Subcutaneous abdominal adipose tissue (tissue), 5 donors: ENCODE measurements at regions not wholly inside any gene's neighbourhood (a gene's known extent, or its start where the extent isn't known, plus 50 kb on each side); places are given as distances from the start of the nearest gene placed in this dataset.

Source experiments
- H3K27ac ChIP-seq: one replicate; pipeline ENCODE4 v1.7.0; 2013; ENCODE audit warnings: low read depth, mild to moderate bottlenecking, inconsistent platforms, low read length, moderate library complexity
- H3K27me3 ChIP-seq, 5 donors: one replicate each; pipeline ENCODE4 v1.7.0; 2013; ENCODE audit warnings: low read length in 5 of 5, inconsistent platforms in 1 of 5; ENCODE audit not compliant: control insufficient read depth in 5 of 5, insufficient read depth in 4 of 5
- H3K36me3 ChIP-seq, 5 donors: one replicate each; pipeline ENCODE4 v1.7.0; 2013; ENCODE audit warnings: low read length in 5 of 5; ENCODE audit not compliant: control insufficient read depth in 5 of 5, insufficient read depth in 5 of 5
- H3K4me1 ChIP-seq, 5 donors: one replicate each; pipeline ENCODE4 v1.7.0; 2013; ENCODE audit warnings: low read length in 5 of 5, mild to moderate bottlenecking in 3 of 5, moderate library complexity in 1 of 5; ENCODE audit not compliant: control insufficient read depth in 5 of 5, insufficient read depth in 5 of 5
- H3K4me3 ChIP-seq, 5 donors: one replicate each; pipeline ENCODE4 v1.7.0; 2013; ENCODE audit warnings: low read length in 5 of 5, low read depth in 1 of 5
- H3K9ac ChIP-seq, 5 donors: one replicate each; pipeline ENCODE4 v1.7.0; 2013; ENCODE audit warnings: low read length in 5 of 5, mild to moderate bottlenecking in 4 of 5, moderate library complexity in 3 of 5
- H3K9me3 ChIP-seq, 5 donors: one replicate each; pipeline ENCODE4 v1.7.0; 2013; ENCODE audit warnings: low read length in 5 of 5; ENCODE audit not compliant: control insufficient read depth in 5 of 5
- donor health status: healthy.
- donor health status: healthy.
- donor health status: healthy.
- donor health status: healthy.
- donor health status: healthy.

DNA sequence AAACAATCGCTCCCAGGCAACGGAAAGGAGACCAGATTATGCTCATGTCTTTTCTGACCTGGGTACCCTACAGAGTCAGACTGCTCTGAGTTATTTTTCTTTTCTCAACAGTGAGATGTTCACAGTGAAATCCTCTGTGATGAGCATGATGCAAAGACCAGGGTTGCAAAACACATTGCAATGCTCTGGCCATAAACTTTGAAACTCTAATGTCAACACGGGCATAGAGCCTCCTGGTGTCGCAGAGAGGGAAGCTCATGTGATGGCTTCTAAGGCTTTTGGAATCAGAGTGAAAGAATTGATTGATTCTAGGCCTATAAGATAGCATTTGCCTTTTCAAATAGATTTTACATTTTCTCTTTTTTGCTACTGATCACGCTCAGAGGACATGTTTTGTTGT, 193.4 kb downstream of the RASSF9 start:
- no peak overlapping the region for H3K27ac ChIP-seq
- H3K27me3 ChIP-seq: no peaks in the 10 kb centered on the region
- H3K4me1 ChIP-seq: no peaks in the 10 kb centered on the region
- no peak overlapping the region for H3K9ac ChIP-seq
- no peaks in the 10 kb centered on the region for H3K36me3 ChIP-seq
- H3K4me3 ChIP-seq: no peak overlapping the region
- H3K9me3 ChIP-seq: no peaks in the 10 kb centered on the region

DNA sequence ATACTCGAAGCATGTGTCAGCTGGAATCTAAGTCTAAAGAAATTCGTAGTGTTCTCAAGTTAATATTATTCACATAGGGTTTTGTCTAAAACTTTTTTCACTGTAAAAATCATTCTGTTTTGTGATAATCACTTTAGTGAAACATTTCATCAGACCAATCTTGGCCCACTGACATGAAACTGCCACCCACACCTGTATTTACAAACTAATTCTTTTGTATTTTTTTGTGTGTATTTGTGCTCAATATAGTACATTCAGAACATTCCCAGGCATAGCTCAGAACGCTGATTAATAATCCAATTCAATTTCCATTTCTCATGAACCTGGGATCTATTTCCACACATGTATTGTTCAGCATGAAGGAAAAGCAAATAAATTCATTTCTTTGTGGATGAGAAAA, 191.7 kb downstream of the RASSF9 start:
- Histone ChIP-seq H3K4me1 (no peaks in the 10 kb centered on the region), H3K4me3 (no peak overlapping the region), H3K27ac (no peak overlapping the region), H3K27me3 (no peaks in the 10 kb centered on the region), H3K9ac (no peak overlapping the region), H3K9me3 (no peaks in the 10 kb centered on the region), H3K36me3 (no peaks in the 10 kb centered on the region)

DNA sequence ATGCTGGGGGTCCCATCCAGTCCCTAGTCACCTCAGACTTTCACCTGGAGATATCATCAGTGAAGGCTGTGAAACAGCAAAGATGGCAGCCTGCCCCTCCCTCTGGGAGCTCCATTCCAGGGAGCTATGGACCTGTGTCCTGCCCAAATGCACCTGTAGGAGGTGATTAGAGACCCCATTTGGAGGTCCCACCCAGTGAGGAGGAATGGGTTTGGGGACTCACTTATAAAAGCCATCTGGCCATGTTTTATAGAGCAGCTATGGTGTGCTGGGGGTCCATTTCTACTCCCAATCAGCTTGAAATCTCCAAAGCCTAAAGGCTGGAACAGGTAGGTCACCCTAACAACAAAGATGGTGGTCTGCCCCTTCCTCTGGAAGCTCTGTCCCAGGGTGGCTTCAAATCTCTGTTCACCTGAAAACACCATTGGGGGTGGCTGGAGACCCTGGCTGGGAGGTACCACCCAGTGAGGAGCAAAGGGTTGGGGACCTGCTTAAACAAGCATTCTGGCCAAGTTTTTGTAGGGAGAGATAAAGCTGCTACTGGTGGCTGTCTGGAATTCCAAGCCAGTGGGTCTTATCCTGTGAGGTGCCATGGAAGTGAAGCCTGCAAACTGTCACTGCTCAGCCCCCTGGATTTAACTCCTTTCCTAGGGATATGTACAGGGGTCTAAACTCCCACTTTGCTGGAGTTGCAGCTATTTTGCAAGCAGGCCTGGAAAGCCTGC, 182.3 kb downstream of the RASSF9 start:
- Histone ChIP-seq H3K9me3 (peaks cover 0 to 7% (median 3%) of the 10 kb centered on the region in 5 donors), H3K4me3 (no peak overlapping the region), H3K27ac (no peak overlapping the region), H3K4me1 (no peaks in the 10 kb centered on the region), H3K36me3 (no peaks in the 10 kb centered on the region), H3K9ac (no peak overlapping the region), H3K27me3 (no peaks in the 10 kb centered on the region)

DNA sequence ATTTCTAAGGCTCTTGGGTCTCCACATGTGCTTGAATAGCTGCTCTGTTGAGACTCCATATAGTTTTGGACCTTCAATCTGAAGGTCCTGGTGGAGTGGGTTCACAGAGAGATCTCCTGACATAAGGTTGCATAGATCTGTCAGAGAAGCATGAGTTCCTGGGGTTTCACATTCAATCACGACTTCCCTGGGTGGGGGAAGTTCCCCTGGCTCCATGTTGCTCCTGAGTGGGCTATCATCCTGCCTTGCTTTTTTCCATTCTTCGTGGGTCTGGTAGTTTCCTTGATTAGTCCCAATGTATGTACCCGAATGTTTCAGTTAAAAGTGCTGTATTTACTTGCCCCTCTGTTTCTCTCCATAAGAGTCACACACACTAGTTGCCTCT, 181.8 kb downstream of the RASSF9 start:
- no peak overlapping the region for H3K4me3 ChIP-seq
- peaks cover 0 to 7% (median 3%) of the 10 kb centered on the region in 5 donors for H3K9me3 ChIP-seq
- H3K4me1 ChIP-seq: no peaks in the 10 kb centered on the region
- H3K36me3 ChIP-seq: no peaks in the 10 kb centered on the region
- no peak overlapping the region for H3K9ac ChIP-seq
- H3K27me3 ChIP-seq: no peaks in the 10 kb centered on the region
- H3K27ac ChIP-seq: no peak overlapping the region

DNA sequence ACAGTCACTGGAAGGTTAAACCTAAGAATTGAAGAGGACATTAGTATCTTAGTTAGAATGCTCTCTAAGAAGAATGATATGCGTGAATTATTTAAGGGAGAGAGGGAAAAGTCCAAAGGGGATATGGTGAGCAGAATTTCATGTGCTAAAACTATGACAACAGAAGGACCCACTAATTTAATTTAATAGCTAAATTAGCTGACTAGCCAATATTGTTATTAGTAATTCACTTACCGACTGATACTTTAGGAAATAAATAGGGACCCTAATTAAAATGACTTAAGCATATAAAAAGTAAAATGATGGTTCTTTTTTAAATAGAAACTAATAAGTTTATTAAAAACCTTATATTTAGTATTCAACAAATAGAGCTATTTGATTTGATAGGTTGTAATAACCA, 179.6 kb downstream of the RASSF9 start:
- no peak overlapping the region for H3K4me3 ChIP-seq
- H3K36me3 ChIP-seq: no peaks in the 10 kb centered on the region
- no peaks in the 10 kb centered on the region for H3K27me3 ChIP-seq
- H3K27ac ChIP-seq: no peak overlapping the region
- no peak overlapping the region for H3K9ac ChIP-seq
- peaks cover 0 to 7% (median under 1%) of the 10 kb centered on the region in 5 donors for H3K9me3 ChIP-seq
- no peaks in the 10 kb centered on the region for H3K4me1 ChIP-seq

DNA sequence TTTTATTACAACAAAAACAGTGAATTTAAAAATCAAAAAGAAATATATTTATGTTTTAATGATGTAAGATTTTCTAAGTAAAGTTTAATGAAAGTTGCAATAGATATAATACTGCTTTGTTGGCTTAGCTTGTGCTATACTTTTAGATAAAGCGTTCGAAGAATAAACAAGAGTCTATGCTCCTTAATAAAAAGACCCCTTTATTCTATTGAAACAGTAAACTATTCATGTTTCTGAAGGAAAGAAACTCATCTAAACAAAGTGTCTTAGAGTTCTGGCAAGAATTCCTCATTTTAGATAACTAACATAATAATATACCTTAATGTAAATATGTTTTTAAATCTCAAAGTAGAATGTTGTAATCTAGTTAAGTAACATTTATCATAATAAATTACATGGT, 179.0 kb downstream of the RASSF9 start:
- Histone ChIP-seq H3K36me3 (no peaks in the 10 kb centered on the region), H3K9ac (no peak overlapping the region), H3K9me3 (peaks cover 0 to 7% (median 0%) of the 10 kb centered on the region in 5 donors), H3K27me3 (no peaks in the 10 kb centered on the region), H3K4me3 (no peak overlapping the region), H3K4me1 (no peaks in the 10 kb centered on the region), H3K27ac (no peak overlapping the region)

DNA sequence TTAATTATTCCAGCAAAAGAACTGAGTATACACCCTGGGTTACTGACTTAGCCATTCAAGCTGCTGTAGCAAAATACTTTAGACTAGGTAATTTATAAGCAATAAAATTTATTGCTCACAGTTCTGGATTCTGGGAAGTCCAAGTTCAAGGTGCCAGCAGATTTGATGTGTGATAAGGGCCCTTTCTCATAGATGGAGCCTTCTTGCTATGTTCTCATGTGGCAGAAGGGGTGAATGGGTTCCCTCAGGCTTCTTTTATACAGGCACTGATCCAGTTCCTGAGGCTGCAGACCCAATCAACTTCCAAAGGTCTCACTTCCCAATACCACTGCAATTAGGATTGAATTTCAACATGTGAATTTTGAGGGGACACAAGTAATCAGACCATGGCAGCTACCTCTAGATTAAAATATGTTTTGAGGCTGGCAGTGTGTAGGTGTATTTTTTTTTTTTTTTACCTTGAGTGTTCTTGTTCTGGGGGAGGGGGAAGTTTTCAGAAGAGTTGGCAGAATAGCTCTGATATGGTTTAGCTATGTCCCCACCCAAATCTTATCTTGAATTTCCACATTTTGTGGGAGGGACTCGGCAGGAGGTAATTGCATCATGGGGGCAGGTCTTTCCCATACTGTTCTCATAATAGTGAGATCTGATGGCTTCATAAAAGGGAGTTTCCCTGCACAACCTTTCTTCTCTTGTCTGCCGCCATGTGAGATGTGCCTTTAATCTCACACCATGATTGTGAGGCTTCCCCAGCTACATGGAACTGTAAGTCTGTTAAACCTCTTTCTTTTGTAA, 178.2 kb downstream of the RASSF9 start:
- Histone ChIP-seq H3K4me1 (no peaks in the 10 kb centered on the region), H3K9me3 (peaks cover 0 to 7% (median 0%) of the 10 kb centered on the region in 5 donors), H3K9ac (no peak overlapping the region), H3K27me3 (no peaks in the 10 kb centered on the region), H3K36me3 (no peaks in the 10 kb centered on the region), H3K27ac (no peak overlapping the region), H3K4me3 (no peak overlapping the region)

DNA sequence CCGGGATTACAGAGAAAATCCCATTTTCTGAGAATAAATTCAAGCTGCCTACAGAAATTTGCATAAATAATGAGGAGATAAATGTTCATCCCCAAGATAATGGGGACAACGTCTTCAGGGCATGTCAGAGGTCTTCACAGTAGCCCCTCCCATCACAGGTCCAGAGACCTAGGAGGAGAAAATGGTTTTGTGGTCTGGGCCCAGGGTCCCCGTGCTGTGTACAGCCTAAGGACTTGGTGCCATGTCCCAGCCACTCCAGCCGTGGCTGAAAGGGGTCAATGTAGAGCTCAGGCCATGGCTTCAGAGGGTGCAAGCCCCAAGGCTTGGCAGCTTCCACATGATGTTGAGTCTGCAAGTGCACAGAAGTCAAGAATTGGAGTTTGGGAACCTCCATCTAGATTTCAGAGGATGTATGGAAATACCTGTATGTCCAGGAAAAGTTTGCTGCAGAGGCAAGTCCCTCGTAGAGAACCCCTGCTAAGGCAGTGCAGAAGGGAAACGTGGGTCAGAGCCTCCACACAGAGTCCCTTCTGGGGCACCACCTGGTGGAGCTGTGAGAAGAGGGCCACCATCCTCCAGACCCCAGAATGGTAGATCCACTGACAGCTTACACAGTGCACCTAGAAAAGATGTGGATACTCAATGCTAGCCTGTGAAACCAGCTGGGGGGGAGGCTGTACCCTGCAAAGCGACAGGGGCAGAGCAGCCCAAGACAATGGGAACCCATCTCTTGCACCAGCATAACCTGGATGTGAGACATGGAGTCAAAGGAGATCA, 176.3 kb downstream of the RASSF9 start:
- Histone ChIP-seq H3K4me1 (no peaks in the 10 kb centered on the region), H3K9ac (no peak overlapping the region), H3K27ac (no peak overlapping the region), H3K9me3 (peaks cover 0 to 7% (median 0%) of the 10 kb centered on the region in 5 donors), H3K36me3 (no peaks in the 10 kb centered on the region), H3K4me3 (no peak overlapping the region), H3K27me3 (no peaks in the 10 kb centered on the region)

DNA sequence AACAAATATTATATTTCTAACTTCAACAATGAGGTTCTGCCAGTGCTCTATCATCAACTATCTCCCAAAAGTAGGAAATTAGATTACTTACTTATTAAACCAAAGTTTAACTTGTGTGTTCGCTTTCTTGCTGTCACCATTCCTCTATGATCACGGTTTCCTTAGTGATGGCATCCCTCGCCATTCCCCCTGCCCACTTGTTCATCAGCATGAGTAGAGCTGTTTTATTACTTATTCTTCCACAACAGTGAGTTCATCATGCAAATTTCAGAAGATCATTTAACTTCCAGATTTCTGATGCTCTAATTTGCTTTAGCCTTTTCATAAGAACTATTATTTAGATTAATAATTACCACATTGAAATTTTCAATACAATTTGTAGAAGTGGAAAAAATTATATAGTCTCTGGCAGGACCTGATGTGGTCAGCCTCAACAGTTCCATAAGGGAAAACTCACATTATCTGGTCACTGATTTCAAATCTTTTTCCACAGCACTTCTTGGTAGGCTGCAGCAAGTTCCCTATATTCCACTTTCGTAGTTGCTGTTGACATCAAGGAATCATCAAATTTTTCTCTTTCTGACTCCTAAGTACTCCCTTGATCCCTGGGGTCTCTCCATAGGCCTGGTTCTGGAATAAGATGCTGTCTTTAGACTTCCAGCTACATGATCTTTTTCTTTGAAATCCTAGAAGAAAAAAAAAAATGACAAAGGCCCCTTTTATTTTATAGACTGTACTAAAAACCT, 174.6 kb downstream of the RASSF9 start:
- Histone ChIP-seq H3K27ac (no peak overlapping the region), H3K9ac (no peak overlapping the region), H3K27me3 (no peaks in the 10 kb centered on the region)

More for the DNA sequence above, 174.6 kb downstream of the RASSF9 start:
- H3K4me1 ChIP-seq: no peaks in the 10 kb centered on the region
- H3K4me3 ChIP-seq: no peak overlapping the region
- H3K9me3 ChIP-seq: peaks cover 0 to 7% (median 0%) of the 10 kb centered on the region in 5 donors
- H3K36me3 ChIP-seq: no peaks in the 10 kb centered on the region
